H1 (cell line): ENCODE measurements at regions not wholly inside any gene's neighbourhood (a gene's known extent, or its start where the extent isn't known, plus 50 kb on each side); places are given as distances from the start of the nearest gene placed in this dataset.

Experiments
- CTCF ChIA-PET: fragments of 300-600 bp; sonication (Branson Sonifier 250); formaldehyde crosslinking; loops from one replicate; lab custom pipeline; 2021; ENCODE audit not compliant: partially characterized antibody; lab: Charles Lee
- POLR2A ChIA-PET: fragments of 300-600 bp; sonication (Branson Sonifier 250); formaldehyde crosslinking; loops from one replicate; lab custom pipeline; 2021; ENCODE audit warnings: inconsistent platforms; ENCODE audit not compliant: partially characterized antibody; lab: Charles Lee
- DNase-seq, 2 experiments: peaks; one replicate each; pipeline versions ENCODE4 v3.0.0 to v3.0.0-alpha.2; 2010 to 2022; ENCODE audit warnings: low spot score in 2 of 2, low read depth in 1 of 2, mixed read lengths in 1 of 2
- FAIRE-seq: peaks from 2 replicates; lab custom pipeline; 2011; peaks lifted over from hg19 to GRCh38; lab: Jason Lieb, UNC
- H2AFZ ChIP-seq: 2 replicates; pipeline ENCODE4 v1.8.1; 2012; ENCODE audit warnings: low read length, inconsistent platforms
- H2AK5ac ChIP-seq: 2 replicates; pipeline ENCODE4 v1.6.1; 2013; ENCODE audit warnings: low read depth, low read length
- H2BK120ac ChIP-seq: replicated peaks from 2 replicates; pipeline ENCODE3; 2013; ENCODE audit warnings: low read depth, low read length, inconsistent platforms
- H2BK12ac ChIP-seq: 2 replicates; pipeline ENCODE4 v1.6.1; 2013; ENCODE audit warnings: low read depth, low read length
- H2BK15ac ChIP-seq: 2 replicates; pipeline ENCODE4 v1.6.1; 2013; ENCODE audit warnings: low read length
- H2BK20ac ChIP-seq: 2 replicates; pipeline ENCODE4 v1.6.1; 2013; ENCODE audit warnings: low read length
- H2BK5ac ChIP-seq: 2 replicates; pipeline ENCODE4 v1.6.1; 2013; ENCODE audit warnings: low read depth, low read length
- H3K14ac ChIP-seq: 2 replicates; pipeline ENCODE4 v1.6.1; 2013; ENCODE audit warnings: inconsistent platforms; ENCODE audit not compliant: insufficient read length
- H3K18ac ChIP-seq: 2 replicates; pipeline ENCODE4 v1.6.1; 2013; ENCODE audit warnings: low read length; ENCODE audit errors: extremely low read depth
- H3K23ac ChIP-seq: 2 replicates; pipeline ENCODE4 v1.6.1; 2013; ENCODE audit warnings: inconsistent platforms; ENCODE audit not compliant: insufficient read length
- H3K23me2 ChIP-seq: 2 replicates; pipeline ENCODE4 v1.6.1; 2013; ENCODE audit warnings: low read depth, low read length
- H3K27ac ChIP-seq: 2 replicates; pipeline ENCODE4 v1.6.1; 2011; ENCODE audit warnings: low read depth, low read length, inconsistent platforms
- H3K27me3 ChIP-seq, 4 experiments: replicated peaks in 1 of 4; 1 replicate in 1 of 4; 2 replicates in 3 of 4; pipeline versions ENCODE4 v1.6.1 to v1.8.1; 2011 to 2013; ENCODE audit warnings: low read length in 3 of 4, mild to moderate bottlenecking in 3 of 4, inconsistent platforms in 2 of 4, mixed read lengths in 2 of 4, moderate library complexity in 1 of 4; ENCODE audit not compliant: control insufficient read depth in 3 of 4, insufficient read depth in 3 of 4; ENCODE audit errors: extremely low read depth in 1 of 4
- H3K36me3 ChIP-seq, 4 experiments: 2 replicates each; pipeline versions ENCODE4 v1.6.1 to v1.8.1; 2011 to 2013; ENCODE audit warnings: mild to moderate bottlenecking in 4 of 4, low read length in 3 of 4, moderate library complexity in 2 of 4, control low read depth in 1 of 4, inconsistent platforms in 1 of 4; ENCODE audit not compliant: insufficient read depth in 4 of 4, control insufficient read depth in 2 of 4
- H3K4ac ChIP-seq: replicated peaks from 2 replicates; pipeline ENCODE3; 2013; ENCODE audit warnings: low read length, low read depth, mixed read lengths, inconsistent platforms; ENCODE audit not compliant: insufficient read length
- H3K4me1 ChIP-seq, 4 experiments: replicated peaks in 1 of 4; 1 replicate in 1 of 4; 2 replicates in 3 of 4; pipeline versions ENCODE4 v1.6.1 to v1.8.1; 2011 to 2013; ENCODE audit warnings: low read length in 3 of 4, inconsistent platforms in 2 of 4, mixed read lengths in 1 of 4; ENCODE audit not compliant: insufficient read depth in 4 of 4, control insufficient read depth in 3 of 4
- H3K4me2 ChIP-seq, 2 experiments: 2 replicates each; pipeline versions ENCODE4 v1.6.1 to v1.8.1; 2011 to 2013; ENCODE audit warnings: low read depth in 2 of 2, low read length in 2 of 2, control low read depth in 1 of 2, inconsistent platforms in 1 of 2, mild to moderate bottlenecking in 1 of 2; ENCODE audit not compliant: insufficient read depth in 1 of 2
- H3K4me3 ChIP-seq, 4 experiments: fragments of 200-600, 300-600 bp in 1 of 4; sonication (generic), shearing (Covaris generic), sonication (Bioruptor Twin) in 1 of 4; 2 replicates each; pipeline versions ENCODE4 v1.5.1 to v1.8.1; 2011 to 2016; ENCODE audit warnings: low read length in 4 of 4, low read depth in 3 of 4, control low read depth in 2 of 4, inconsistent platforms in 2 of 4, mild to moderate bottlenecking in 2 of 4, mixed read lengths in 1 of 4, moderate library complexity in 1 of 4; ENCODE audit not compliant: insufficient read depth in 2 of 4; ENCODE audit errors: extremely low read depth in 1 of 4
- H3K56ac ChIP-seq: replicated peaks from 2 replicates; pipeline ENCODE3; 2013; ENCODE audit warnings: low read depth, mild to moderate bottlenecking, mixed read lengths, low read length, inconsistent platforms; ENCODE audit not compliant: insufficient read length
- H3K79me1 ChIP-seq: 2 replicates; pipeline ENCODE4 v1.6.1; 2013; ENCODE audit warnings: low read depth, low read length, control low read depth
- H3K79me2 ChIP-seq, 2 experiments: 2 replicates each; pipeline versions ENCODE4 v1.6.1 to v1.8.1; 2012 to 2013; ENCODE audit warnings: low read length in 2 of 2, mild to moderate bottlenecking in 2 of 2, inconsistent platforms in 1 of 2; ENCODE audit not compliant: insufficient read depth in 2 of 2, control insufficient read depth in 1 of 2
- H3K9ac ChIP-seq, 4 experiments: replicated peaks in 1 of 4; 1 replicate in 1 of 4; 2 replicates in 3 of 4; pipeline versions ENCODE4 v1.6.1 to v1.8.1; 2011 to 2013; ENCODE audit warnings: low read depth in 3 of 4, low read length in 3 of 4, control low read depth in 2 of 4, mild to moderate bottlenecking in 2 of 4, moderate library complexity in 2 of 4, inconsistent platforms in 1 of 4; ENCODE audit errors: extremely low read depth in 1 of 4
- H3K9me3 ChIP-seq, 2 experiments: 2 replicates each; pipeline versions ENCODE4 v1.6.1 to v1.8.1; 2012 to 2013; ENCODE audit warnings: mild to moderate bottlenecking in 2 of 2, moderate library complexity in 2 of 2, control low read depth in 1 of 2, inconsistent platforms in 1 of 2, low read depth in 1 of 2, low read length in 1 of 2, mixed read lengths in 1 of 2; ENCODE audit not compliant: insufficient read depth in 2 of 2
- H4K20me1 ChIP-seq, 2 experiments: replicated peaks in 1 of 2; 2 replicates each; pipeline versions ENCODE3 to v1.8.1; 2011 to 2013; ENCODE audit warnings: inconsistent platforms in 2 of 2, low read length in 2 of 2, mild to moderate bottlenecking in 1 of 2; ENCODE audit not compliant: insufficient read depth in 2 of 2, control insufficient read depth in 1 of 2
- H4K5ac ChIP-seq: 2 replicates; pipeline ENCODE4 v1.6.1; 2013; ENCODE audit warnings: low read length, low read depth, mixed read lengths, inconsistent platforms; ENCODE audit not compliant: insufficient read length
- H4K8ac ChIP-seq: 2 replicates; pipeline ENCODE4 v1.8.0; 2013; ENCODE audit warnings: mild to moderate bottlenecking, moderate library complexity, low read length, inconsistent platforms; ENCODE audit not compliant: insufficient read depth; ENCODE audit errors: extremely low read depth
- H4K91ac ChIP-seq: replicated peaks from 2 replicates; pipeline ENCODE3; 2013; ENCODE audit warnings: low read length, mixed read lengths, inconsistent platforms; ENCODE audit not compliant: insufficient read length
- ATF2 ChIP-seq: IDR thresholded peaks from 2 replicates; pipeline ENCODE4 v1.6.1; 2012; ENCODE audit warnings: low read length, inconsistent platforms
- BCL11A ChIP-seq, 2 experiments: IDR thresholded peaks; one replicate each; pipeline ENCODE4 v1.6.1; 2011; ENCODE audit warnings: low read depth in 2 of 2, low read length in 2 of 2, mild to moderate bottlenecking in 2 of 2
- CREB1 ChIP-seq: IDR thresholded peaks from 2 replicates; pipeline ENCODE4 v1.6.1; 2012; ENCODE audit warnings: inconsistent platforms
- FOSL1 ChIP-seq: IDR thresholded peaks from 2 replicates; pipeline ENCODE4 v1.6.1; 2011; ENCODE audit warnings: mild to moderate bottlenecking, low read depth, low read length, moderate library complexity; ENCODE audit not compliant: insufficient read depth
- GTF2F1 ChIP-seq: IDR thresholded peaks from 2 replicates; pipeline ENCODE4 v1.6.1; 2012; ENCODE audit warnings: low read depth, low read length, improper control_type of control experiment, borderline replicate concordance
- HDAC6 ChIP-seq: IDR thresholded peaks from one replicate; pipeline ENCODE4 v1.7.1; 2012; ENCODE audit warnings: low read depth, mild to moderate bottlenecking, inconsistent platforms, low read length, moderate library complexity
- JUN ChIP-seq: IDR thresholded peaks from 2 replicates; pipeline ENCODE4 v1.6.1; 2011; ENCODE audit warnings: low read depth, mild to moderate bottlenecking, improper control_type of control experiment, low read length
- KDM1A ChIP-seq: fragments of 200-600, 300-600 bp; sonication (generic); IDR thresholded peaks from 2 replicates; pipeline ENCODE4 v1.7.1; 2016; ENCODE audit warnings: mild to moderate bottlenecking, low read length, borderline replicate concordance
- POU5F1 ChIP-seq: IDR thresholded peaks from 2 replicates; pipeline ENCODE4 v1.6.1; 2011; ENCODE audit warnings: low read depth, mild to moderate bottlenecking, low read length, moderate library complexity
- RNF2 ChIP-seq: fragments of 200-900, 300-1000 bp; sonication (generic); IDR thresholded peaks from 2 replicates; pipeline ENCODE4 v1.7.1; 2016; ENCODE audit warnings: borderline replicate concordance, low read depth, mild to moderate bottlenecking, antibody characterized with exemption, low read length; ENCODE audit not compliant: poor library complexity, severe bottlenecking; ENCODE audit errors: missing control alignments
- RXRA ChIP-seq: IDR thresholded peaks from 2 replicates; pipeline ENCODE4 v1.6.1; 2011; ENCODE audit warnings: low read depth, mild to moderate bottlenecking, low read length, moderate library complexity; ENCODE audit not compliant: insufficient read depth
- SP2 ChIP-seq: IDR thresholded peaks from 2 replicates; pipeline ENCODE4 v1.6.1; 2012; ENCODE audit warnings: mild to moderate bottlenecking, low read length, inconsistent platforms
- SRF ChIP-seq: IDR thresholded peaks from 2 replicates; pipeline ENCODE4 v1.6.1; 2011; ENCODE audit warnings: mild to moderate bottlenecking, low read depth, low read length, moderate library complexity
- TBP ChIP-seq: IDR thresholded peaks from 2 replicates; pipeline ENCODE4 v1.6.1; 2011; ENCODE audit warnings: low read depth, low read length, improper control_type of control experiment
- WGBS, 2 experiments: shearing (Covaris generic) in 1 of 2; methylation state at CpG; one replicate each; pipeline versions ENCODE4 v1.1.6 to v1.1.7; 2013 to 2015; ENCODE audit warnings: low lambda C conversion rate in 2 of 2, mixed read lengths in 2 of 2, inconsistent platforms in 1 of 2, low coverage in 1 of 2, missing lambda C conversion rate in 1 of 2; ENCODE audit not compliant: insufficient replicate concordance in 2 of 2, insufficient coverage in 1 of 2, insufficient read length in 1 of 2; ENCODE audit errors: extremely low coverage in 1 of 2, missing lambda C conversion rate in 1 of 2; 5-methylcytosine and 5-hydroxymethylcytosine counted together

- no peak overlapping the region for H4K5ac ChIP-seq
- H3K27ac ChIP-seq: no peak overlapping the region
- ChIA-PET CTCF (interaction anchor here (1.0 to 1.1 kb wide), 2 partner anchors 19 to 72 kb away, joined by 3 to 4 read pairs; no protein-coding TSS in a partner anchor), POLR2A (no interaction called here)
- no peak overlapping the region for H3K23ac ChIP-seq
- no peak overlapping the region for H2BK5ac ChIP-seq
- no peak overlapping the region for H3K4ac ChIP-seq
- H3K18ac ChIP-seq: no peak overlapping the region
- H3K4me1 ChIP-seq: no peaks in the 10 kb centered on the region
- no peaks in the 10 kb centered on the region; the same call in 1 of the 2 replicates for H3K23me2 ChIP-seq
- H3K27me3 ChIP-seq: no peaks in the 10 kb centered on the region
- no peak overlapping the region for H2BK12ac ChIP-seq
- 93% methylated on average over 2 of the region's 2 CpGs; no CpG with 5 or more reads in 1 of the 2 experiments for WGBS, 2 experiments
- H4K20me1 ChIP-seq: peaks cover 0 to 1% of the 10 kb centered on the region in 2 experiments
- H3K79me2 ChIP-seq: no peaks in the 10 kb centered on the region
- no peak for DNase-seq
- no peak overlapping the region for H3K4me2 ChIP-seq
- no peak overlapping the region for H2AK5ac ChIP-seq
- H3K4me3 ChIP-seq: no peak overlapping the region
- H3K14ac ChIP-seq: no peak overlapping the region
- no peak overlapping the region for H2AFZ ChIP-seq
- no peak overlapping the region for H4K91ac ChIP-seq
- no peak overlapping the region for H3K9ac ChIP-seq
- no peak overlapping the region for H3K56ac ChIP-seq
- no peaks in the 10 kb centered on the region for H3K79me1 ChIP-seq
- H3K9me3 ChIP-seq: no peaks in the 10 kb centered on the region
- H2BK20ac ChIP-seq: no peak overlapping the region
- no peaks in the 10 kb centered on the region for H3K36me3 ChIP-seq
- H4K8ac ChIP-seq: no peak overlapping the region
- no peak overlapping the region for H2BK120ac ChIP-seq
- FAIRE-seq: no peak
- no peak overlapping the region for H2BK15ac ChIP-seq
- TF ChIP-seq BCL11A (IDR thresholded peaks at IDR 0.05; ENCODE audit: low read depth in 2 of 2, low read length in 2 of 2) (no peak), SRF (no peak), FOSL1 (no peak), SP2 (no peak), RXRA (no peak), GTF2F1 (no peak), JUN (no peak), TBP (no peak), POU5F1 (no peak), CREB1 (no peak), RNF2 (no peak), HDAC6 (no peak), ATF2 (no peak), KDM1A (no peak)
These were observed 582.8 kb downstream of the ADCYAP1 start for GRCh38 chr18:1487457-1487856.
